ENCODE measurements at regions not wholly inside any gene's neighbourhood (a gene's known extent, or its start where the extent isn't known, plus 50 kb on each side); places are given as distances from the start of the nearest gene placed in this dataset.

GRCh38 chr2:235156055-235156454 lies 204.2 kb downstream of the SH3BP4 start:
- no peak for TF ChIP-seq POLR2A (IDR thresholded peaks at IDR 0.05; ENCODE audit: low read depth, low read length)
- no peak for TF ChIP-seq POLR2AphosphoS5 (IDR thresholded peaks at IDR 0.05; ENCODE audit: low read depth, low read length)
- TF ChIP-seq SPI1 (IDR thresholded peaks at IDR 0.05; ENCODE audit: low read depth, low read length), result no peak

All from GM12891 (cell line).